H9 (cell line): ENCODE measurements at regions not wholly inside any gene's neighbourhood (a gene's known extent, or its start where the extent isn't known, plus 50 kb on each side); places are given as distances from the start of the nearest gene placed in this dataset.

ENCODE experiments used
- DNase-seq: peaks from one replicate; pipeline ENCODE4 v3.0.0-alpha.2; 2017
- H2AFZ ChIP-seq: one replicate; pipeline ENCODE4 v1.6.1; 2013; ENCODE audit warnings: mild to moderate bottlenecking, low read length, control low read depth, moderate library complexity
- H2AK5ac ChIP-seq: 2 replicates; pipeline ENCODE4 v1.6.1; 2013; ENCODE audit warnings: low read length, control low read depth, mixed read lengths; ENCODE audit not compliant: insufficient read length
- H2BK120ac ChIP-seq: one replicate; pipeline ENCODE4 v1.6.1; 2013; ENCODE audit warnings: low read depth, mild to moderate bottlenecking, low read length, control low read depth, inconsistent platforms; ENCODE audit not compliant: poor library complexity, severe bottlenecking
- H2BK12ac ChIP-seq: 2 replicates; pipeline ENCODE4 v1.6.1; 2013; ENCODE audit warnings: low read length, control low read depth, mixed read lengths, low read depth; ENCODE audit not compliant: insufficient read length
- H2BK15ac ChIP-seq: 2 replicates; pipeline ENCODE4 v1.6.1; 2013; ENCODE audit warnings: low read depth, low read length, control low read depth
- H2BK20ac ChIP-seq: one replicate; pipeline ENCODE4 v1.6.1; 2013; ENCODE audit warnings: low read depth, mild to moderate bottlenecking, low read length, control low read depth, inconsistent platforms; ENCODE audit not compliant: poor library complexity, severe bottlenecking
- H2BK5ac ChIP-seq: 2 replicates; pipeline ENCODE4 v1.6.1; 2013; ENCODE audit warnings: low read length, control low read depth, mixed read lengths; ENCODE audit not compliant: insufficient read length
- H3K14ac ChIP-seq: 2 replicates; pipeline ENCODE4 v1.6.1; 2013; ENCODE audit warnings: low read length, control low read depth; ENCODE audit not compliant: insufficient read depth
- H3K18ac ChIP-seq: 2 replicates; pipeline ENCODE4 v1.6.1; 2013; ENCODE audit warnings: low read depth, mild to moderate bottlenecking, mixed read lengths, low read length, control low read depth; ENCODE audit not compliant: insufficient read length
- H3K23ac ChIP-seq: 2 replicates; pipeline ENCODE4 v1.6.1; 2013; ENCODE audit warnings: low read length, control low read depth, mixed read lengths, low read depth; ENCODE audit not compliant: insufficient read length
- H3K23me2 ChIP-seq: 2 replicates; pipeline ENCODE4 v1.6.1; 2013; ENCODE audit warnings: low read depth, mild to moderate bottlenecking, mixed read lengths, low read length, control low read depth; ENCODE audit not compliant: insufficient read length, poor library complexity, severe bottlenecking
- H3K27ac ChIP-seq: 2 replicates; pipeline ENCODE4 v1.5.1; 2013; ENCODE audit warnings: low read length, control low read depth, mixed read lengths, low read depth; ENCODE audit not compliant: insufficient read length
- H3K27me3 ChIP-seq: 2 replicates; pipeline ENCODE4 v1.6.1; 2013; ENCODE audit warnings: low read length, control low read depth, inconsistent platforms; ENCODE audit not compliant: insufficient read depth
- H3K4ac ChIP-seq: 2 replicates; pipeline ENCODE4 v1.6.1; 2013; ENCODE audit warnings: low read depth, mild to moderate bottlenecking, control low read depth, inconsistent platforms, low read length, moderate library complexity
- H3K4me1 ChIP-seq: 2 replicates; pipeline ENCODE4 v1.6.1; 2013; ENCODE audit warnings: low read length, control low read depth, inconsistent platforms; ENCODE audit not compliant: insufficient read depth
- H3K4me2 ChIP-seq: 2 replicates; pipeline ENCODE4 v1.6.1; 2013; ENCODE audit warnings: low read length, control low read depth, mixed read lengths; ENCODE audit not compliant: insufficient read length, insufficient read depth
- H3K56ac ChIP-seq: 2 replicates; pipeline ENCODE4 v1.6.1; 2013; ENCODE audit warnings: low read depth, mild to moderate bottlenecking, mixed read lengths, low read length, control low read depth; ENCODE audit not compliant: insufficient read length
- H3K79me1 ChIP-seq: 2 replicates; pipeline ENCODE4 v1.6.1; 2013; ENCODE audit warnings: low read depth, mild to moderate bottlenecking, moderate library complexity, low read length, control low read depth, inconsistent platforms; ENCODE audit not compliant: insufficient read depth, poor library complexity, severe bottlenecking
- H3K79me2 ChIP-seq: 2 replicates; pipeline ENCODE4 v1.6.1; 2013; ENCODE audit warnings: low read length, control low read depth, inconsistent platforms; ENCODE audit not compliant: insufficient read depth
- H3K9ac ChIP-seq: 2 replicates; pipeline ENCODE4 v1.6.1; 2013; ENCODE audit warnings: low read length, control low read depth, mixed read lengths; ENCODE audit not compliant: insufficient read length; ENCODE audit errors: extremely low read depth
- H3K9me3 ChIP-seq: one replicate; pipeline ENCODE4 v1.6.1; 2013; ENCODE audit warnings: low read depth, low read length, inconsistent platforms; ENCODE audit not compliant: control insufficient read depth
- H3T11ph ChIP-seq: one replicate; pipeline ENCODE4 v1.6.1; 2013; ENCODE audit warnings: mild to moderate bottlenecking, low read length, control low read depth, inconsistent platforms
- H4K20me1 ChIP-seq: one replicate; pipeline ENCODE4 v1.6.1; 2013; ENCODE audit not compliant: control insufficient read depth, insufficient read length, insufficient read depth
- H4K5ac ChIP-seq: 2 replicates; pipeline ENCODE4 v1.6.1; 2013; ENCODE audit warnings: low read depth, mild to moderate bottlenecking, mixed read lengths, low read length, control low read depth; ENCODE audit not compliant: insufficient read length
- H4K8ac ChIP-seq: replicated peaks from 2 replicates; pipeline ENCODE4 v1.6.1; 2013; ENCODE audit warnings: low read length, control low read depth, mixed read lengths, low read depth; ENCODE audit not compliant: insufficient read length
- H4K91ac ChIP-seq: 2 replicates; pipeline ENCODE4 v1.6.1; 2013; ENCODE audit warnings: low read depth, mild to moderate bottlenecking, moderate library complexity, mixed read lengths, low read length, control low read depth; ENCODE audit not compliant: insufficient read length
- H3K27ac Mint-ChIP-seq, 3 experiments: 2 replicates in 2 of 3; 3 replicates in 1 of 3; pipeline ENCODE4 v1.8.0; 2020 to 2021; ENCODE audit warnings: mixed read lengths in 3 of 3, mild to moderate bottlenecking in 1 of 3, moderate library complexity in 1 of 3
- H3K27me3 Mint-ChIP-seq: 2 replicates; pipeline ENCODE4 v1.8.0; 2021; ENCODE audit warnings: low read depth, mild to moderate bottlenecking, moderate library complexity, mixed read lengths
- H3K36me3 Mint-ChIP-seq, 3 experiments: 2 replicates in 2 of 3; 3 replicates in 1 of 3; pipeline ENCODE4 v1.8.0; 2020 to 2021; ENCODE audit warnings: low read depth in 3 of 3, mixed read lengths in 3 of 3; ENCODE audit not compliant: insufficient read depth in 1 of 3
- H3K4me1 Mint-ChIP-seq, 2 experiments: 2 replicates each; pipeline ENCODE4 v1.8.0; 2020; ENCODE audit warnings: mixed read lengths in 2 of 2
- H3K4me3 Mint-ChIP-seq, 2 experiments: 2 replicates in 1 of 2; 3 replicates in 1 of 2; pipeline ENCODE4 v1.8.0; 2020 to 2021; ENCODE audit warnings: mild to moderate bottlenecking in 2 of 2, mixed read lengths in 2 of 2, moderate library complexity in 1 of 2
- H3K9me3 Mint-ChIP-seq, 2 experiments: 2 replicates in 1 of 2; 3 replicates in 1 of 2; pipeline ENCODE4 v1.8.0; 2020; ENCODE audit warnings: mild to moderate bottlenecking in 2 of 2, mixed read lengths in 2 of 2, moderate library complexity in 1 of 2
- CTCF ChIP-seq: fragments of 200-600 bp; sonication (generic); conservative IDR thresholded peaks from 3 replicates; pipeline ENCODE4 v1.8.0; 2021; ENCODE audit warnings: antibody characterized with exemption, mild to moderate bottlenecking
- WGBS: extraction: QIAGEN DNeasy Blood & Tissue Kit; methylation state at CpG from one replicate; pipeline ENCODE4 v1.1.7; 2013; ENCODE audit warnings: missing lambda C conversion rate, low lambda C conversion rate, mixed read lengths; ENCODE audit not compliant: insufficient read length; ENCODE audit errors: extremely low coverage; 5-methylcytosine and 5-hydroxymethylcytosine counted together

DNA sequence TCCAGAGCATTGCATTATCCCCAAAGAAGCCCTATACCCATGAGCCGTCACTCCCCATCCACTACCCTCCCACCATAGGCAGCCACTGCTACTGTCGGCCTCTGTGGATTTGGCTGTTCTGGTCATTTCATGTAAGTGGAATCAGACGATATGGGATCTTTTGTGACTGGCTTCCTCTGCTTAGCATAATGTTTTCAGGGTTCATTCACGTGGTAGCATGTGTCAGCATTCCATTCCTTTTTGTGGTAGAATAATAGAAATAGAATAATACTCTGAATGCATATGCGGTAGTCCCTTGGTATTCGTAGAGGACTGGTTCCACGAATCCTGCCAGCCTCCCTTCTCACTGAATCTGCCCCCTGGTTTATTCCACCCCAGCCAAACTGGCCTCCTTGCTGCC lies 402.6 kb upstream of the SULF2 start:
- Histone ChIP-seq H3T11ph (no peak overlapping the region), H2BK12ac (no peak overlapping the region), H2AK5ac (no peak overlapping the region), H3K4me1 (no peaks in the 10 kb centered on the region; the same call in 1 of the 2 replicates), H2AFZ (no peak overlapping the region), H2BK5ac (no peak overlapping the region), H3K18ac (no peak overlapping the region), H2BK20ac (no peak overlapping the region), H3K27me3 (no peaks in the 10 kb centered on the region), H2BK15ac (no peak overlapping the region), H3K79me2 (no peaks in the 10 kb centered on the region), H3K79me1 (no peaks in the 10 kb centered on the region), H3K9ac (no peak overlapping the region), H3K9me3 (no peaks in the 10 kb centered on the region), H4K8ac (no peak overlapping the region), H3K4me2 (no peak overlapping the region), H4K20me1 (no peaks in the 10 kb centered on the region), H2BK120ac (no peak overlapping the region), H4K5ac (no peak overlapping the region), H3K23ac (no peak overlapping the region), H4K91ac (no peak overlapping the region), H3K27ac (no peak overlapping the region), H3K56ac (no peak overlapping the region), H3K4ac (no peak overlapping the region), H3K23me2 (no peaks in the 10 kb centered on the region), H3K14ac (no peak overlapping the region)
- no peaks in the 10 kb centered on the region; a peak in 1 of 5 replicates for H3K9me3 Mint-ChIP-seq
- no CpG with 5 or more reads among the region's 7 CpGs for WGBS
- no peak overlapping the region for H3K27ac Mint-ChIP-seq
- no peak overlapping the region for H3K4me3 Mint-ChIP-seq
- peaks cover 5% of the 10 kb centered on the region for H3K27me3 Mint-ChIP-seq
- peaks cover 21 to 34% of the 10 kb centered on the region in 2 experiments for H3K4me1 Mint-ChIP-seq
- H3K36me3 Mint-ChIP-seq: peaks cover 0 to 2% (median 0%) of the 10 kb centered on the region in 3 experiments; a peak in 2 of 7 replicates
- no peak for DNase-seq
- no peak for TF ChIP-seq CTCF
